ENCODE measurements at regions not wholly inside any gene's neighbourhood (a gene's known extent, or its start where the extent isn't known, plus 50 kb on each side); places are given as distances from the start of the nearest gene placed in this dataset.

DNA sequence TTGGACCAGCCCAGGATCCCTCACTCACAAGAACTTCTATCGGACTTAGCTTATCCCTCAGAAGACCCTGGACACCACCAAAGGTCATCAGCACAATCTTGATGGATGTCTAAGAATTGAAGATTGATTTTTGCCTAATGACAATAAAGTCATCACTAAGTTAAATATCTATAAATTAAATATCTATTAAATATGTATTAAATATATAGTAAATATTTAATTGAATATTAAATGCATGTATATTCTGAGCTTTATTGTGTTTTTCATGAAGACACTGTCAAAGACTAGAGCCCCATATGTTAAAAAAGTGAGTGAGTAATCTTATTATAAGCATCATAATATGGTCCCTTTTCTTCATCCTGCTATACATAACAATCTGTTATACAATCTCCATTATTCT, 751.1 kb downstream of the KCNJ2 start:
- no peak for TF ChIP-seq RCOR1 (IDR thresholded peaks at IDR 0.05; ENCODE audit: insufficient replicate concordance, low read length)
- TF ChIP-seq, protein P1, sequence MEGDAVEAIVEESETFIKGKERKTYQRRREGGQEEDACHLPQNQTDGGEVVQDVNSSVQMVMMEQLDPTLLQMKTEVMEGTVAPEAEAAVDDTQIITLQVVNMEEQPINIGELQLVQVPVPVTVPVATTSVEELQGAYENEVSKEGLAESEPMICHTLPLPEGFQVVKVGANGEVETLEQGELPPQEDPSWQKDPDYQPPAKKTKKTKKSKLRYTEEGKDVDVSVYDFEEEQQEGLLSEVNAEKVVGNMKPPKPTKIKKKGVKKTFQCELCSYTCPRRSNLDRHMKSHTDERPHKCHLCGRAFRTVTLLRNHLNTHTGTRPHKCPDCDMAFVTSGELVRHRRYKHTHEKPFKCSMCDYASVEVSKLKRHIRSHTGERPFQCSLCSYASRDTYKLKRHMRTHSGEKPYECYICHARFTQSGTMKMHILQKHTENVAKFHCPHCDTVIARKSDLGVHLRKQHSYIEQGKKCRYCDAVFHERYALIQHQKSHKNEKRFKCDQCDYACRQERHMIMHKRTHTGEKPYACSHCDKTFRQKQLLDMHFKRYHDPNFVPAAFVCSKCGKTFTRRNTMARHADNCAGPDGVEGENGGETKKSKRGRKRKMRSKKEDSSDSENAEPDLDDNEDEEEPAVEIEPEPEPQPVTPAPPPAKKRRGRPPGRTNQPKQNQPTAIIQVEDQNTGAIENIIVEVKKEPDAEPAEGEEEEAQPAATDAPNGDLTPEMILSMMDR (conservative IDR thresholded peaks at IDR 0.05; ENCODE audit: low read depth, low read length) = no peak
- no peak for TF ChIP-seq RFX5 (IDR thresholded peaks at IDR 0.05; ENCODE audit: low read depth, low read length)
- no peak for TF ChIP-seq RAD21 (IDR thresholded peaks at IDR 0.05; ENCODE audit: low read length)
- TF ChIP-seq FOS (IDR thresholded peaks at IDR 0.05; ENCODE audit: low read depth, low read length) = no peak
- no peak overlapping the region for H3K23ac ChIP-seq (ENCODE audit: low read depth, low read length)
- no CpG with 5 or more reads among the region's 1 CpG for WGBS, 2 experiments (ENCODE audit: extremely low coverage in 2 of 2, insufficient read length in 1 of 2)
- BruUV-seq (replicated peaks) = no TSS peak
- no peak overlapping the region for H2AFZ ChIP-seq (replicated peaks; ENCODE audit: low read length, poor library complexity)
- no peak overlapping the region for H3K4ac ChIP-seq (ENCODE audit: low read depth, low read length)
- no peak overlapping the region for H4K8ac ChIP-seq (ENCODE audit: low read depth in 2 of 2, low read length in 2 of 2)
- intact Hi-C loops (cut with micrococcal nuclease) = no loop called here
- H4K91ac ChIP-seq (ENCODE audit: insufficient read depth, low read depth, low read length) = no peak overlapping the region
- H3K4me2 ChIP-seq (ENCODE audit: low read depth, low read length) = no peak overlapping the region
- H3K9me1 ChIP-seq (ENCODE audit: insufficient read depth, low read length) = no peaks in the 10 kb centered on the region
- no peak overlapping the region for H2BK5ac ChIP-seq (ENCODE audit: low read depth, low read length, poor library complexity, severe bottlenecking)
- H2AK5ac ChIP-seq (ENCODE audit: low read depth, low read length) = no peak overlapping the region
- H4K5ac ChIP-seq (ENCODE audit: low read depth, low read length) = no peak overlapping the region
- no peaks in the 10 kb centered on the region for H4K20me1 ChIP-seq (ENCODE audit: insufficient read depth, low read length)
- ATAC-seq (ENCODE audit: low read depth) = no peak
- no peak for DNase-seq
- H2BK15ac ChIP-seq (ENCODE audit: low read depth, low read length) = no peak overlapping the region
- no peak overlapping the region for H3K18ac ChIP-seq (ENCODE audit: low read depth, low read length)
- no peaks in the 10 kb centered on the region for H3K79me1 ChIP-seq (ENCODE audit: low read depth in 1 of 2, low read length in 2 of 2)
- no peak overlapping the region for H3K14ac ChIP-seq (replicated peaks; ENCODE audit: low read depth, low read length)
- H2BK120ac ChIP-seq (ENCODE audit: low read depth, low read length) = no peak overlapping the region
- dilution Hi-C loops (cut with HindIII; ENCODE audit: low sequenced_read_pairs, unreplicated experiment) = no loop called here
- H3K4me1 ChIP-seq (ENCODE audit: control insufficient read depth, insufficient read depth, low read length) = no peaks in the 10 kb centered on the region
- in situ Hi-C loops (cut with MboI; ENCODE audit: low sequenced_read_pairs) = no loop called here
- no peak overlapping the region for H3K9ac ChIP-seq (ENCODE audit: low read depth, low read length)
- H2BK20ac ChIP-seq (ENCODE audit: low read depth, low read length) = no peak overlapping the region
- CTCF ChIA-PET = no interaction called here
- H3K4me3 ChIP-seq (ENCODE audit: insufficient read depth, low read depth, low read length) = no peak overlapping the region
- no peak overlapping the region for H3K27ac ChIP-seq (ENCODE audit: insufficient read depth, low read length)
- H2AK9ac ChIP-seq (replicated peaks; ENCODE audit: low read depth, low read length, poor library complexity) = no peak overlapping the region
- no peaks in the 10 kb centered on the region for H3K36me3 ChIP-seq (ENCODE audit: control insufficient read depth, insufficient read depth, low read length)
- H3K56ac ChIP-seq (ENCODE audit: extremely low read depth, insufficient read depth, low read length) = no peak overlapping the region
- POLR2A ChIA-PET (ENCODE audit: unreplicated experiment) = no interaction called here
- no peaks in the 10 kb centered on the region for H3K27me3 ChIP-seq (ENCODE audit: control insufficient read depth, insufficient read depth, low read length)
- H3K9me3 ChIP-seq (ENCODE audit: control insufficient read depth, insufficient read depth, low read length) = peaks cover 9% of the 10 kb centered on the region

All from IMR-90 (cell line).